Neural progenitor cell (in vitro differentiated cells): ENCODE measurements at regions not wholly inside any gene's neighbourhood (a gene's known extent, or its start where the extent isn't known, plus 50 kb on each side); places are given as distances from the start of the nearest gene placed in this dataset.

Experiments
- DNase-seq: peaks from one replicate; pipeline ENCODE4 v3.0.0-alpha.2; 2016; ENCODE audit warnings: low spot score
- H2AFZ ChIP-seq: fragments of 200-600 bp; sonication (generic); replicated peaks from 2 replicates; pipeline ENCODE4 v1.6.1; 2016; ENCODE audit warnings: antibody characterized with exemption
- H3F3A ChIP-seq: fragments of 200-600 bp; sonication (generic); 2 replicates; pipeline ENCODE4 v1.6.1; 2016; ENCODE audit warnings: antibody characterized with exemption, low read depth
- H3K27ac ChIP-seq: fragments of 200-600 bp; sonication (generic); 2 replicates; pipeline ENCODE4 v1.5.1; 2016; ENCODE audit warnings: mild to moderate bottlenecking
- H3K27me3 ChIP-seq: fragments of 200-600 bp; sonication (generic); 2 replicates; pipeline ENCODE4 v1.6.1; 2016; ENCODE audit warnings: mild to moderate bottlenecking, moderate library complexity
- H3K36me3 ChIP-seq: fragments of 200-600 bp; sonication (generic); 2 replicates; pipeline ENCODE4 v1.5.1; 2016
- H3K4me1 ChIP-seq: fragments of 200-600 bp; sonication (generic); 2 replicates; pipeline ENCODE4 v1.6.1; 2016; ENCODE audit warnings: mixed run types
- H3K4me2 ChIP-seq: fragments of 200-600 bp; sonication (generic); 2 replicates; pipeline ENCODE4 v1.6.1; 2016
- H3K4me3 ChIP-seq: fragments of 200-600 bp; sonication (generic); 2 replicates; pipeline ENCODE4 v1.5.1; 2016
- H3K79me2 ChIP-seq: fragments of 200-600 bp; sonication (generic); 2 replicates; pipeline ENCODE4 v1.6.1; 2016; ENCODE audit warnings: low read depth
- H3K9ac ChIP-seq: fragments of 200-600 bp; sonication (generic); 2 replicates; pipeline ENCODE4 v1.6.1; 2016
- H3K9me3 ChIP-seq: fragments of 200-600 bp; sonication (generic); 2 replicates; pipeline ENCODE4 v1.5.1; 2016; ENCODE audit warnings: low read depth
- H4K20me1 ChIP-seq: fragments of 200-600 bp; sonication (generic); 2 replicates; pipeline ENCODE4 v1.6.1; 2016; ENCODE audit warnings: low read depth
- H3K27ac Mint-ChIP-seq: 3 replicates; pipeline ENCODE4 v1.8.0; 2021; ENCODE audit warnings: mixed read lengths
- H3K27me3 Mint-ChIP-seq: 2 replicates; pipeline ENCODE4 v1.8.0; 2022; ENCODE audit warnings: low read depth, mild to moderate bottlenecking, inconsistent platforms, moderate library complexity, mixed read lengths; ENCODE audit not compliant: insufficient read depth
- H3K36me3 Mint-ChIP-seq: 3 replicates; pipeline ENCODE4 v1.8.0; 2021; ENCODE audit warnings: mixed read lengths
- H3K4me1 Mint-ChIP-seq: 3 replicates; pipeline ENCODE4 v1.8.0; 2021; ENCODE audit warnings: mixed read lengths
- H3K4me3 Mint-ChIP-seq: 3 replicates; pipeline ENCODE4 v1.8.0; 2021; ENCODE audit warnings: mild to moderate bottlenecking, moderate library complexity, mixed read lengths
- H3K9me3 Mint-ChIP-seq: 3 replicates; pipeline ENCODE4 v1.8.0; 2020; ENCODE audit warnings: mixed read lengths
- CTCF ChIP-seq: fragments of 200-600 bp; sonication (generic); IDR thresholded peaks from 2 replicates; pipeline ENCODE4 v1.5.1; 2017; ENCODE audit warnings: antibody characterized with exemption, mild to moderate bottlenecking
- EZH2 ChIP-seq: fragments of 200-600 bp; sonication (generic); IDR thresholded peaks from 2 replicates; pipeline ENCODE4 v1.6.1; 2017; ENCODE audit warnings: antibody characterized with exemption, mild to moderate bottlenecking, moderate library complexity
- EZH2phosphoT487 ChIP-seq: fragments of 200-600 bp; sonication (generic); IDR thresholded peaks from 2 replicates; pipeline ENCODE4 v1.6.1; 2017; ENCODE audit warnings: antibody characterized with exemption

DNA sequence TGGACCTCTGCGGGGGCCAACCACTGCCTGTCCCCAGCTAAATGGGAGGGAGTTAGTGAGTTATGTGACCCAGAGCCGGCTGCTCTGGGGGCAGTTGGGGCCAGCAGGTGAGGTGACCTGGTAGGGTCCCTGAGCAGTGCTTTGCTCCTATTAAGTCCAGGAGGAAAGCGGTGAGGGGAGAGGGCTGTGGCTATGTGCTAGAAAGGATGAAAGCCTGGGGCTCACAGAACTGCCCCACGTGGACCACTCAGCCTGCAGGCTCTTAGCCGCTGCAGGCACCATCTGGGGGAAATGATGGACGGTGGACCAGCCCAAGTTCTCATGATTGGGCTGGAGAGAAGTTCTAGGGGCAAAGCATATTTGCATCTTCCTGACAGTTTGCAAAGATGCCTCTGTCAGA lies 67.6 kb upstream of the ZNF536 start:
- Histone ChIP-seq H3K79me2 (no peaks in the 10 kb centered on the region), H3K4me2 (no peak overlapping the region), H3K9ac (no peak overlapping the region), H3K27me3 (no peaks in the 10 kb centered on the region), H3K4me1 (peaks cover 8% of the 10 kb centered on the region), H3K4me3 (no peak overlapping the region), H3K9me3 (no peaks in the 10 kb centered on the region), H3K27ac (no peak overlapping the region), H4K20me1 (no peaks in the 10 kb centered on the region), H3F3A (peaks cover 3% of the 10 kb centered on the region), H2AFZ (no peak overlapping the region), H3K36me3 (no peaks in the 10 kb centered on the region)
- no peak for DNase-seq
- TF ChIP-seq CTCF (no peak), EZH2 (no peak), EZH2phosphoT487 (no peak)
- H3K27me3 Mint-ChIP-seq: peaks cover 5% of the 10 kb centered on the region
- H3K9me3 Mint-ChIP-seq: no peaks in the 10 kb centered on the region
- H3K4me1 Mint-ChIP-seq: peaks cover 63% of the 10 kb centered on the region
- no peak overlapping the region for H3K27ac Mint-ChIP-seq
- H3K4me3 Mint-ChIP-seq: no peak overlapping the region
- peaks cover 1% of the 10 kb centered on the region for H3K36me3 Mint-ChIP-seq

GRCh38 chr19:30305346-30306060 lies 66.7 kb upstream of the ZNF536 start:
- Mint-ChIP-seq H3K4me3 (no peak overlapping the region), H3K4me1 (peaks cover 65% of the 10 kb centered on the region), H3K27me3 (peaks cover 5% of the 10 kb centered on the region), H3K36me3 (peaks cover 1% of the 10 kb centered on the region), H3K9me3 (no peaks in the 10 kb centered on the region), H3K27ac (no peak overlapping the region)
- Histone ChIP-seq H3K79me2 (no peaks in the 10 kb centered on the region), H3K9me3 (no peaks in the 10 kb centered on the region), H3K27ac (no peak overlapping the region), H3K36me3 (no peaks in the 10 kb centered on the region), H3K9ac (no peak overlapping the region), H4K20me1 (no peaks in the 10 kb centered on the region), H3F3A (peaks cover 1% of the 10 kb centered on the region), H3K4me3 (no peak overlapping the region), H3K4me1 (peaks cover 16% of the 10 kb centered on the region), H3K4me2 (no peak overlapping the region), H3K27me3 (no peaks in the 10 kb centered on the region), H2AFZ (no peak overlapping the region)
- no peak for DNase-seq
- TF ChIP-seq EZH2phosphoT487: no peak
- no peak for TF ChIP-seq CTCF
- TF ChIP-seq EZH2: no peak

DNA sequence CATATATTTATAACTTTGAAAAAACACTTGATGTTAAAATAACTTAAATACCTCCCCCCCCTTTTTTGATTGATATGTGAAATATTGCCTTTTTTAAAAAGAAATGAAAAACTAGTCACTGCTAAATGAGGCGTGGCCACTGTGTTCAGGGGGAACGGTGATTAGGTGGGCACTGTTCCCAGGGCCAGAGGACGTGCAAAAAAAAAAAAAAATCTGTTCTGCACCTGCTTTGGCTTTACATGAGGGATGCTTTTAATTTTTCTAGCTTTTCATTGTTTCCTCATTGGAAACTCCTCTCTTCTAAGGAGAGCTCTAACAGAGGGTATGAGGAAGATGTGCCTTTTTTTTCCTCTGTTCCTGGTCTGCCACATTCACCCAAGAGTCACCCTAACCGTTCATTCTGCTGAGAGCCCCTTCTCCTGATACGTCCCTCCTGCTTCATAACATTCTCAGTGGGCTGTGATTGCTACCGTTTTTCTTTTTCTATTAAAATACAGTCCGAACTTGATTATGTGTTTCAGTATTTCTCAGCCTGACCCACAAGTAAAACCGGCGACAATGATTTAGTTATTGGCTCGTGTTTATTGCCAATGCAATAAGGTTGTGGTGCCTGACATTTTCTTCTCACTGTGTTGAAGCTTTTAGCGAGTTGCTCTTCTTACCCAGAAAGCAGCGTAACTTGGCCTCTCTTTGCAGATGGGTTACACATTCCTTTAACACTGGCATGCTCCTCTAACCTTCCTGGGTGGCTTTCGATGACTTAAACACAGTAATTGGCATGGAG lies 64.8 kb upstream of the ZNF536 start:
- Histone ChIP-seq H3K27ac (no peak overlapping the region), H3K36me3 (no peaks in the 10 kb centered on the region), H3K9me3 (no peaks in the 10 kb centered on the region), H3K79me2 (no peaks in the 10 kb centered on the region), H2AFZ (no peak overlapping the region), H3K4me1 (peaks cover 18% of the 10 kb centered on the region), H3K9ac (no peak overlapping the region), H3F3A (no peaks in the 10 kb centered on the region), H3K4me2 (no peak overlapping the region), H3K4me3 (no peak overlapping the region), H3K27me3 (no peaks in the 10 kb centered on the region), H4K20me1 (no peaks in the 10 kb centered on the region)
- H3K36me3 Mint-ChIP-seq: peaks cover 1% of the 10 kb centered on the region
- H3K27me3 Mint-ChIP-seq: peaks cover 5% of the 10 kb centered on the region
- DNase-seq: no peak
- no peak overlapping the region for H3K4me3 Mint-ChIP-seq
- no peak for TF ChIP-seq CTCF
- no peak for TF ChIP-seq EZH2
- TF ChIP-seq EZH2phosphoT487: no peak
- H3K9me3 Mint-ChIP-seq: no peaks in the 10 kb centered on the region
- H3K4me1 Mint-ChIP-seq: peaks cover 57% of the 10 kb centered on the region
- peak overlapping the region; percentile 13 for H3K27ac Mint-ChIP-seq
